GM19025 (cell line): ENCODE measurements at regions not wholly inside any gene's neighbourhood (a gene's known extent, or its start where the extent isn't known, plus 50 kb on each side); places are given as distances from the start of the nearest gene placed in this dataset.

Experiments used
- ATAC-seq: cut with Tn5 transposase; IDR thresholded peaks from one replicate; pipeline ENCODE4 v1.9.1; 2021; ENCODE audit warnings: mild to moderate bottlenecking, low read depth, moderate library complexity; ENCODE audit not compliant: unreplicated experiment

GRCh38 chr17:77375917-77376651, 235.3 kb downstream of the SEC14L1 start:
- ATAC-seq = no peak

GRCh38 chr17:77376795-77377709, 236.3 kb downstream of the SEC14L1 start:
- no peak for ATAC-seq

DNA sequence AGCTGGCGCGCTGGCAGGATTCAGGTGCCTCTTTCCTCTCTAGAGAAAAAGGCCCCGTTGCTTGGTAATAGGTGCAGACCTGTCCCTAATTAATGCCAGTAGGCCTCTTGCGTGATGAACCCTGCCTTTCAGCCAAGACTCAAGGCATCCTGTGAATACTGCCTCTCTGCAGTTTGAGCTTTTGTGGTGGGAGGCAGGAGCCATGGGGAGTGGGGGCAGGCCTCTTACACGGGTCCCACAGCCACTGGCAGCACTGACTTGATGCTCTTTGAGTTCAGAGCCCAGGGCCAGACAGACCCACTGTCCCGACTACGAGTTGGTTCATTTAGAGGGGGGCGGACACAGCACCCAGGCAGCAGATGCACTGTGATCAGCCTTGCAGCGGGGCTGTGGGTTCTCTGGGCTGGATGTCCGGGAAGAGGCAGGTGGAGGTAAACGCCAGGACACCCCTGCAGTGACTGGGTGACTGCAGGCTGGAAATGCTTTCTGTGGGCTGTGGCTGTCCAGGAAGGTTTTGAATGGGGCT, 237.0 kb downstream of the SEC14L1 start:
- ATAC-seq = no peak

DNA sequence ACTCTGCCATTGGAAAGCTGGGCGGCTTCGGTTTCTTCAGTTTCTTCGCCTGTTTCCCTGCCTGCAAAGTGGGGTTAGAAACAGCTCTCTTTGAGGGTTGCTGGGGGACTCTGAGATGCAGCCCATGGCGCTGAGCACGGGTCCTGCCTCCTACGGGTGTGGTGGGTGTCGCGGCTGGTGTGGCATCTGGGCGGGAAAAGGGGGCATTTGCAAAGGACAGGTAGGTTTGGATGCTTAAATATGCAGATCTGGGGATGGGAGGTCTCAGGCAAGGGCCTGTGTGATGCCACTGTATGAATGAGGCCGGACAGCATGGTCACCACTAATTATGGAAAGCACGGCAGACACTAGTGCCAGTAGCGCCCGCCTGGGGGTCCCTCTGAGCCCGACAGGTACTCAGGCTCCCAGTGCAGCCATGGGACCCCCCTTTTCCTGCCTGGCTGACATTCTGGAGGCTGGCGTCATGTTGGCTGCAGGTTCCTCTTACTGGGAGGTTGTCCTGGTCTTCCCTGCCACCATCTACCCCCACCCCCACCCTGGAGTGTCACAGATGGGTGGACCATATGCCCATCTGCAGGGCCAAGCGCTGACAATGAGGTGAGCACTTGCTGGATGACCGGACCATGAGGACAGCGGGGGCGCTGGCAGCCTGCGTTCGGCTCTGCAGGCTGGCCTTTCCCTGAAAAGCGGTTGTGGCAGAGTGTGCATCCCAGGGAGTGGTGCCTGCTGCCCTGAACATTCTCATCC, 237.7 kb downstream of the SEC14L1 start:
- ATAC-seq = no peak

- no peak for ATAC-seq
Observed at GRCh38 chr17:77379065-77379428, 238.3 kb downstream of the SEC14L1 start.

GRCh38 chr17:77379832-77380231, 239.1 kb downstream of the SEC14L1 start:
- no peak for ATAC-seq

DNA sequence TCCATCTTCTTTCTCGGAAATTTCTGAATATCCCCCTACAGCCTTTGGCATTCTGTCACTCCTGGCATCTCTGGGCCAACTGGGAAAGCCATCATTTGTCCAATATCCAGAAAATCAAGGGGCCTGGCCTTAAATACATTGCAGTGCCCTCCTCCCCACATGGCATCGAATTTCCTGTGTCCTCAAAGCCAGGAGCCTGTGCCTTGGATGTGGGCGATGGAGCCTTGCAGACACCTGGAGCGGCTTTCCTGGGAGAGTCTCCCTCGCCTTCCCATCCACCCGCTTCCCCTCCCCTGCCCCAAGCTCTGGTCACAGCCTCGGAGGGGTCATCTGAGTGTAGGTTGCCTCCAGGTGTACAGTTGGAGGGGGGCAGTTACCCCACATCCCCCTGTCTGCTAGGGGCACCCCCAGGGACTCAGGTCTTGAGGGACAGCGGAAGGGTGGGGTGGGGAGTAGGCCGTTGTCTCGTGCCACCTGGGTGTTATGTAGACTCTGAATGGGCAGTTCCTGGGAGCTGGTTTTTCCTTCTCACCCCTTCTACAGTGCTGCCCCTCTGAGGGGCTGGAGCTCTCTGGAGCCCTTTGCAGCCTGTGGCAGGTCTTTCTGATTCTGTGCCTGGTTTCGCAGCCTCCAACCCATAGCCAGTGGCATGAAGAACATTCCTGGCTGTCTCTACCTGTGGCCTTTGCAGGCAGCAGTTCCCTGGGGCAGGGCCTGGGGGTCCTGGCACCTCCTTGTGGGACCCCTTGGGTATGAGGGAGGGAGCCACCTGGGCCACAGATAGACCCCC, 239.8 kb downstream of the SEC14L1 start:
- ATAC-seq = no peak

- ATAC-seq = no peak
Observed at GRCh38 chr17:77381185-77381700, 240.5 kb downstream of the SEC14L1 start.

DNA sequence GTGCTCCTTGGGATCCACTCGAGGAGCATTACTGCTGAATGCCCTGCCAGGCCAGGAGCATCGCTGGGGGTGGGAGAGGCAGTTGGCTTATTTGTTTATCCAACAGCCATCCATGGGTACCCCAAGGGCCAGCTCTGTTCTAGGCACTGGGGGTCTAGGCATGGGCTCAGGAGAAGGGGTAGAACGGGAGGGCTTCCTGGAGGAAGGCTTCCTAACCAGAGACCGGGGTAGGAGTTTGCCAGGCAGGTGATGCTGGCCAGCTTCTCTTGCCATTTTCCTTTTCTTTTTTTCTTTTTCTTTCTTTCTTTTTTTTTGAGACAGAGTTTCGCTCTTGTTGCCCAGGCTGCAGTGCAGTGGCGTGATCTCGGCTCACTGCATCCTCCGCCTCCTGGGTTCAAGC, 241.0 kb downstream of the SEC14L1 start:
- ATAC-seq = no peak

DNA sequence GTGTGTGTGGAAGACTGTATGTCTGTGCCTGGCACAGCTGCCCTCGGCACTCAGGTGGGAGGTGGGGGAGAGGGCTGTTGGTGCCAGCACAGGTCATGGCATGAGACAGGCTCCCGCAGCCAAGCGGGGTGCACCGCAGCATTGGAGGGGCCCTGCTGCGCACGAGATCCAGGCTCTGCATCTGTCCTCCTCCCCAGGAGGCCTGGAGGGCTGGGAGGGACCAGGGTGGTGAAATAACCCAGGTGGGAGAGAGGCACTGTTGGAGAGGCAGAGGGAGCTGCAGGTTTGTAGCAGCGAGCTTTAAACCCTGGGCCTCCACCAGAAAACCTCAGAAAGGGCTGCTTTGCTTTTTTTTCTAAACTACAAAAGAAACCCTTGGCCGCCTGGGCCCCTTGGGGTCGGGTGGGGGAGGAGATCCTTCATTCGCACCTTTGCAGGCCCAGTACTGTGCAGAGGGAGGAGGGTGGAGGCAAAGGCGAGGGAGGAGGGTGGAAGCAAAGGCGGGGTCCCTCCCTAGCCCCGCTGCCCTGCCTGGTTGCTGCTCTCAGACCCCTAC, 241.7 kb downstream of the SEC14L1 start:
- ATAC-seq = no peak

- ATAC-seq = no peak
Observed at GRCh38 chr17:77382966-77383612, 242.3 kb downstream of the SEC14L1 start.

DNA sequence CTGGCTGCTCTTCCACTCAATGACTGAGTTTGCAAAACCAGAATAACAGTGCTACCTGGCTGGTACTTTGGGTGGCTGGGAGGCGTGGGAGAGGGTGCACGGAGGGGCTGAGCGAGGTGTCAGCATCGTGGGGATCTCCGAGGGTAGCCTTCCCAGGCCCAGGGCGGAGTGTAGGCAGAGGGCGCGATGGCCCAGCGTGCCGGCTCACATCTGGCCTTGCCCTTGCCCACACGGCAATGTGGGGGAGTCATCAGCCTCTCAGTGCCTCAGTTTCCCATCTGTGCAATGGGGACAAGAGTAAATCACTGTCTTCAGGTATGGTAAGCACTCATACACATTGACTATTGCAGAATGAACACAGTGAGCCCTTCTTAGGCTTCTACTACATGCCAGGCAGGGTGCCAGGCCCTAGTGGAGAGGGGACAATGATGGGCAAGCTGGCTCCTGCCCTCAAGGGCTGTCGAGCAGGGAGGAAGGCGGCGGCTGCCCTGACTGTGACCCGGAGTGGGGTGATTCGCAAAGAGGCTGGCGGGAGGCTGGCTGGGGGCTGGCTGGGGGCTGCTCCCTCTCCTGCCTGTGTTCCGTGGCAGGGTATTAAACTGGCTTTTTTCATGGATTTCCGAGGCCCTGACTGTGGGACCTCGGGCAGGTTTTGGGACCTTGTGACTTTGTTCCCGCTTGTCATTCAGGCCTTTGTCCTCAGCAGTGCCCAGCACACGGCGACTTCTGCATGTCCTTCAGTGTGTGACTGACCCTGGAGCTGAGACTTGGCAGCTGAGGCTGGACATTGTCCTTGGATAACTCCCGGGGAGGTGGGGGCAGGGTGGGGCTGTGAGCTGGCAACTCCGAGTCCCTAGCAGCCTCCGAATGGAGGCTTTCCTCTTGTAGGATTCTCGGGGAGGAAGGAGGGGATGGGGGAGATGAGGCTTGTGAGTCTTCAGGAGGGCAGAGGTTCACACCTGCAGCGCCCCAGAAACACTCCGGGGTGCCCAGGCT, 243.1 kb downstream of the SEC14L1 start:
- ATAC-seq = no peak

DNA sequence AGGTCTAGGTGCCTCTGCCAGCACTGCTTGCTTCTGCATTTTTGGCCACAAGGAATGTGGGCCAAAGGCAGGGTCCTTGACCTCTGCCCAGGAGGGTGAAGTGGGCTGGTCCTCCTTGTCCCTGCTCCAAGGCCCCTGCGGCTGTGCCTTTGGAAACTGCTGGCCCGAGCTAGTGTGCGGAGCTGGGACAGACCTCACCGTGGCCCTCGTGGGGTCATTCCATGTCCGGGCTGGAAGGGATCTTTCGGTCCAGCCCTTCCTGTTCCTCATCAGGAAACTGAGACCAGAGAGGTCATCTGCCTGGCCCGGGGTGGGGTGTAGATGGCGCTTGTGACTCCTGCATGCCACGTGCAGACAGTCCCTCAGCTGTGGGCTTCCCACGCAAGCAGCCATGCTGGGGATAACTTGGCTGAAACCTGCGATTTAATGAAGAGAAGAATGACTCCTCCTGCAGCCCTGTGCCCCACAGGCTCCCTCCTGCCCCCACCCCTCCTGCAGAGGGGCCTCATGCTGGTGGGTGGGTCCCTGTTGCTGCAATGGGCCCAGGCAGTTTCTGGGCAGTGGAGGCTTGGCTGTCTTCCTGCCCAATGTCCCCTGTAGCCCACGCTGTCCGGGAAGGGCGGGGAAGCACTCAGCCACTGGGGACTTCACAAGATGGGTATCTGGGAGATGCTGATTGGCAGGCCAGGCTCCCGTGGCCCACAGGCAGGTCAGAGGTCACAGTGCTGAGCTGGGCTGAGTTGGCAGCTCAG, 245.2 kb downstream of the SEC14L1 start:
- ATAC-seq = no peak

DNA sequence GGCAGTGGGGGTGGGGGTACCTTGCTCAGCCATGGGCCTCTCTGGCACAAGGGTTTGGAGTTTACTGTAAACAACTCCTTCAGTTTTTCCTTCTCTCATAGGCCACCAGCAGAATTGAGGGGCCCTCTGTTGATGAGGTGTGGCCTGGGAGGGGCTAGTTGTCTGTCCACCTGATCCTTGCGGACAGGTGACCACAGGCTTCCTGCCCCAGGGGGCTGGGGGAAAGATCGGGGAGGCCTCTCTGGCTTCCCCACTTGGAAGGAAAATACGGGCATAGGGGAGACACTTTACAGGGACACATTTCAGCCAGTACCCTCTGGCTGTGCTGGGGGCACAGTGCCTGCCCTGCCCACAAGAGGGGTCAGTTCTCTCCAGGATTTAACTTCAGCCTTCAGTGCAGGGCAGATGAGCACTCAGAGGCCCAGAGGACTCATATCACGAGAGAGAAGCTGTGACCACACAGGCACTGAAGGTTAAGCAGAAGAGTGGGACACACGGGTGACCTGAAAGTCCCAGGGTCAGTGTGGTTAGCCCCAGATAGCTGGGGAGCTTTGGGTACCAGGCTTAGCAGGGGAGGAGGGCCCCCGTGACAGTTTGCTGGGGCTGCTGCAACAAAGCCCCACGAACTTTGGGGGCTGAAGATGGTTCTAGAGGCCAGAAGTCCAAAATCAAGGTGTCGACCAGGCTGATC, 245.9 kb downstream of the SEC14L1 start:
- no peak for ATAC-seq

DNA sequence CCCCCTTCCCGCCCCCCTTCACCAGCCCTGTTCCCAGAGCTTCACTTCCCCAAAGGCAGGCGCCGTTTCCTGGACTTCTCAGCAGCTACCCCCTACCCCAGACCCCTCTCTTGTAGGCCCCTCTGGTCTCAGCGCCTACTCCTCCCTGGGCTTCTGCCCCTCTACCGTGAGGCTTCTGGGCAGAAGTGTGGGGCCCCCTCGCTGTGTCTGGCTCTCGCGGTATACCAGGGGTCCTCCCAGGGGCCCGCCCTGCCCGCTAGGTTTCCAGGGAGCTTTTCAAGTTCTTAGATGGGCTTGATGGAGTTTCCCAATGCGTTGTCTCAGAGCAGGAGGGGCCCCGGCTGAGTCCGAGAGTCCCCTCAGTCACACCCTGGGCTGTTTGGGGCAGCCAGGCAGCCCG, 247.1 kb downstream of the SEC14L1 start:
- ATAC-seq = no peak
